Esophagus squamous epithelium (tissue), 5 donors: ENCODE measurements at regions not wholly inside any gene's neighbourhood (a gene's known extent, or its start where the extent isn't known, plus 50 kb on each side); places are given as distances from the start of the nearest gene placed in this dataset.

ENCODE experiments used
- DNase-seq: peaks from one replicate; lab custom pipeline; 2025; lab: John Stamatoyannopoulos, UW
- H3K27ac ChIP-seq, 4 donors: fragments of 200-600 bp; sonication (generic); one replicate each; pipeline ENCODE4 v1.5.1; 2016 to 2019; ENCODE audit warnings: mild to moderate bottlenecking in 1 of 4
- H3K27me3 ChIP-seq, 4 donors: fragments of 200-600 bp; sonication (generic); 1 replicate in 3 of 4; 2 replicates in 1 of 4; pipeline versions ENCODE4 v1.5.1 to v1.6.0; 2017 to 2021; ENCODE audit warnings: antibody characterized with exemption in 1 of 4
- H3K36me3 ChIP-seq, 3 donors: fragments of 200-600 bp; sonication (generic); one replicate each; pipeline ENCODE4 v1.5.1; 2016 to 2019
- H3K4me1 ChIP-seq, 3 donors: fragments of 200-600 bp; sonication (generic); one replicate each; pipeline ENCODE4 v1.5.1; 2017 to 2019
- H3K4me3 ChIP-seq, 4 donors: fragments of 200-600 bp; sonication (generic); 1 replicate in 3 of 4; 2 replicates in 1 of 4; pipeline ENCODE4 v1.5.1; 2016 to 2019; ENCODE audit warnings: mild to moderate bottlenecking in 2 of 4, moderate library complexity in 1 of 4
- H3K9me3 ChIP-seq, 3 donors: fragments of 200-600 bp; sonication (generic); one replicate each; pipeline ENCODE4 v1.5.1; 2016 to 2019
- CTCF ChIP-seq, 6 experiments: fragments of 450-650 bp in 4 of 6; fragments of 200-600 bp in 2 of 6; sonication (generic) in 2 of 6; IDR thresholded peaks; one replicate each; pipeline ENCODE4 v1.5.1; 2016 to 2019; ENCODE audit warnings: antibody characterized with exemption in 6 of 6, mild to moderate bottlenecking in 4 of 6, moderate library complexity in 4 of 6
- POLR2A ChIP-seq, 4 donors: fragments of 450-650 bp; IDR thresholded peaks; one replicate each; pipeline ENCODE4 v1.6.1; 2017; ENCODE audit warnings: antibody characterized with exemption in 4 of 4, mild to moderate bottlenecking in 4 of 4, moderate library complexity in 3 of 4
- WGBS, 2 donors: methylation state at CpG; one replicate each; pipeline ENCODE4 v1.1.5; 2018; 5-methylcytosine and 5-hydroxymethylcytosine counted together
- intact Hi-C: fragments of 100-400 bp; cut with DNase I; formaldehyde crosslinking; loops from one replicate; pipeline ENCODE4 v1.15.0; 2022
- donor health status: DM: yes; HTN: yes; CAD: no.

DNA sequence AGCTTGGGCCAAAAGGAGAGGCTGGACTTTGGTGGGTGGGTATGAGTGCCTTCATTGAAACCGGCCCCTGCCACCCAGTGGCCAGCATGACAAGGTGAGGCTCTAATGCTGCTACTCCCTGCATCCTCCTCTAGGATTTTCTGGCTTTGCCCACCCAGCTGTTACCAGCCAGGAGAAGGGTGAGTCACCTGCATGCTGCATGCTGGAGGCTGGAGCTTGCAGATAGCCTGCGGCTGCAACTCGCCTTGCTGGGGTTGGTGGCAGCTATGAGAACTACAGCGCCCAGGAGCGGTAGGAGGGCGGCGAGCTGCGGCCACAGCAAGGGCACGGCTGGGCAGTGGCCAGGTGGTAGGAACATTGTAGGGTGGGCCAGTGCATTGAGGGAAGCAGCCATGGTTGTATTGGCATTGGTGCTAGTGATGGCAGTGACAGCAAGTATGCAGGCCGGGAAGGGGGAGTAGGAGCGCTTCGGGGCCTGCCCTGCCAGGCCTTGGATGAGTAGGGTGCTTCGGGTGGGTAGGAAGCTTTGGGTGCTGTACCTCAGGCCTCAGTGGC is 75.4 kb upstream of the SLC35G4 start:
- no peaks in the 10 kb centered on the region for H3K27me3 ChIP-seq
- WGBS, 2 donors: 83 to 100% methylated on average over 5 to 9 of the region's 13 CpGs
- intact Hi-C loops: no loop called here
- H3K9me3 ChIP-seq: no peaks in the 10 kb centered on the region
- DNase-seq: no peak
- H3K4me3 ChIP-seq: no peak overlapping the region
- no peaks in the 10 kb centered on the region for H3K36me3 ChIP-seq
- no peak for TF ChIP-seq CTCF (IDR thresholded peaks at IDR 0.05)
- no peak for TF ChIP-seq POLR2A (IDR thresholded peaks at IDR 0.05)
- H3K27ac ChIP-seq: no peak overlapping the region
- no peaks in the 10 kb centered on the region for H3K4me1 ChIP-seq

DNA sequence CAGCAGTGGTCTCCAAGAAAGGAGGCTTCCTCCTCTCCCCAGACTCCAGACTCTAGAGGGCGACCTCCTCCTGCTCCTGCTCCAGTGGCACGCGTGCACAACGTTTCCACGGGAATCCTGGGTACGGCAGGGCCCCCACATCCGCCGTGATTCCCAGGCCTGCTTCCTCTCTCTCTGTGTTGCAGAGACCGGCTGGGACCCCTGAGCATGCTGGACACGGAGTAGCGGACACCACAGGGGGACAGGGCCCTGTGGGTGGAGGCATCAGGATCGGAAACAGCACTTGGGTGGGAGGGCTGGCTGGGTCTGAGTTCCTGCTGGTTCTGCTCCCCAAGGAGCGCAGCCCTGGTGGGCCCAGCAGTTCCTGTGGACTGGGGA is 75.9 kb upstream of the SLC35G4 start:
- H3K36me3 ChIP-seq: no peaks in the 10 kb centered on the region
- H3K4me1 ChIP-seq: no peaks in the 10 kb centered on the region
- no peak for DNase-seq
- no peak overlapping the region for H3K27ac ChIP-seq
- H3K4me3 ChIP-seq: no peak overlapping the region
- H3K27me3 ChIP-seq: no peaks in the 10 kb centered on the region
- intact Hi-C loops: no loop called here
- TF ChIP-seq CTCF (IDR thresholded peaks at IDR 0.05) (no peak), POLR2A (IDR thresholded peaks at IDR 0.05) (no peak)
- no peaks in the 10 kb centered on the region for H3K9me3 ChIP-seq
- WGBS, 2 donors: 83% methylated on average over 2 of the region's 13 CpGs; no CpG with 5 or more reads in 1 of the 2 donors

DNA sequence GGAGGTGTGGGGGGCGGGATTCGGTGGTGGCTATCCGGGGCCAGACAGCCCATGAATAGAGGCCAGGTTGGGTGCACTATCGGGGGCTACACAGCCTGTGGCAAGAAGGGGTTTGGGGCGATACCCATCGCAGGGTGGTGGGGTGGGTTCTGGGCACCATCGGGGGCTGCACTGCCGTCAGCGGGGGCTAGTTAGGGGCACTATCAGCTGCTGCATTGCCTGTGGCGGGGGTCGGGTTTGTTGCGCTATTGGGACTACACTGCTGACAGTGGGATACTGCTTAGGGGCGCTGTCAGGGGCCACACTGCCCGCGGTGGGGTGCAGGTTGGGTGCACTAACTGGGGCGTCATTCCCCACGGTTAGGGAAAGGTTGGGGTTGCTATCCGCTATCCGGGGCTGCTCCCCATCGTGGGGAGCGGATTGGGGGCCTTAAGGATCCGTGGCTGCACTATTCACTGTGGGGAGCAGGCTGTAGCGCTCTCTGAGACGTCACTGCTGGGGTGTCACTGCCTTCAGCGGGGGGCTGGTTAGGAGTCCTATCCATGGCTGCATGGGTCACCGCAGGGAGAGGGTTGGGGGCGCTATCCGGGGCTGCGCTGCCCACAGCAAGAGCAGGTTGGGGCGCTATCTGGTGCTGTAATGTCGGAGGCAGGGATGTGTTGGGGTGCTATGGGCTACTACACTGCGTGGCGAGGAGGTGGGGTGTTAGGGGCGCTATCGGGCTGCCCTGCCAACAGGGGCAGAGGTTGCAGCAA is 76.5 kb upstream of the SLC35G4 start:
- no peak for DNase-seq

DNA sequence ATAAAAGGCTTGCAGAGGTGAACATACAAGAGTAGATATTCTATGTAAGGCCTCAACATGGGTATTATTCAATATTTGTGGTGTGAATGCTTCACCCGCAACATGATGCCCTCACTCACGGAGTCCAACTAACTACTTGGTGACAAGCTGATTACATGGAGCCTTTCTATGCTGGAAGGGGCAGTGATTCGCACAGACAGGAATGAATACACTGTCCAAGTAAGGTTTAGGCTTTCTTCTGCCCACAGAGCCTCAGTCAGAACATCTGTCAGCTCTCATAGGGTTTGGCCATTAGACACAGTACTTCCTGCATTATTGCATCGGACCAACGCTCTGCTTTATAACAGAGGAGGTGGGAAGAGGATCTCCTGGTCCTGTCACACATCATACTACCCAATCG is 80.3 kb upstream of the SLC35G4 start:
- no peaks in the 10 kb centered on the region for H3K27me3 ChIP-seq
- no peaks in the 10 kb centered on the region for H3K4me1 ChIP-seq
- WGBS, 2 donors: 84 to 94% methylated on average over 6 of the region's 6 CpGs
- H3K27ac ChIP-seq: no peak overlapping the region
- no peaks in the 10 kb centered on the region for H3K36me3 ChIP-seq
- H3K9me3 ChIP-seq: no peaks in the 10 kb centered on the region
- no peak overlapping the region for H3K4me3 ChIP-seq
- DNase-seq: no peak
- no peak for TF ChIP-seq CTCF (IDR thresholded peaks at IDR 0.05)
- TF ChIP-seq POLR2A (IDR thresholded peaks at IDR 0.05): no peak
- intact Hi-C loops: no loop called here

More for the DNA sequence above, 76.5 kb upstream of the SLC35G4 start:
- Histone ChIP-seq H3K27me3 (no peaks in the 10 kb centered on the region), H3K4me1 (no peaks in the 10 kb centered on the region), H3K9me3 (no peaks in the 10 kb centered on the region), H3K4me3 (no peak overlapping the region), H3K27ac (no peak overlapping the region), H3K36me3 (no peaks in the 10 kb centered on the region)
- no peak for TF ChIP-seq POLR2A (IDR thresholded peaks at IDR 0.05)
- no peak for TF ChIP-seq CTCF (IDR thresholded peaks at IDR 0.05)
- WGBS, 2 donors: 84 to 90% methylated on average over 8 to 18 of the region's 35 CpGs
- intact Hi-C loops: no loop called here

- 86 to 95% methylated on average over 1 of the region's 1 CpG for WGBS, 2 donors
- intact Hi-C loops: no loop called here
- no peaks in the 10 kb centered on the region for H3K9me3 ChIP-seq
- H3K4me1 ChIP-seq: no peaks in the 10 kb centered on the region
- TF ChIP-seq POLR2A (IDR thresholded peaks at IDR 0.05): no peak
- TF ChIP-seq CTCF (IDR thresholded peaks at IDR 0.05): no peak
- DNase-seq: no peak
- no peaks in the 10 kb centered on the region for H3K27me3 ChIP-seq
- no peak overlapping the region for H3K4me3 ChIP-seq
- no peaks in the 10 kb centered on the region for H3K36me3 ChIP-seq
- H3K27ac ChIP-seq: no peak overlapping the region
These were observed 82.7 kb upstream of the SLC35G4 start for GRCh38 chr18:11526675-11527074.
